Keratinocyte (primary cell): ENCODE measurements at regions not wholly inside any gene's neighbourhood (a gene's known extent, or its start where the extent isn't known, plus 50 kb on each side); places are given as distances from the start of the nearest gene placed in this dataset.

Source experiments
- DNase-seq: peaks from one replicate; pipeline ENCODE4 v3.0.0-alpha.2; 2011; ENCODE audit warnings: low read depth, missing footprints, low spot score
- FAIRE-seq: peaks from 2 replicates; lab custom pipeline; 2011; peaks lifted over from hg19 to GRCh38; lab: Jason Lieb, UNC
- H2AFZ ChIP-seq: 2 replicates; pipeline ENCODE4 v1.6.0; 2012; ENCODE audit warnings: low read length, control low read depth, inconsistent platforms; ENCODE audit not compliant: control insufficient read depth
- H3K27ac ChIP-seq: 2 replicates; pipeline ENCODE4 v1.5.1; 2011; ENCODE audit warnings: low read length; ENCODE audit not compliant: control insufficient read depth, insufficient read depth
- H3K27me3 ChIP-seq: 3 replicates; pipeline ENCODE4 v1.6.0; 2011; ENCODE audit warnings: low read length; ENCODE audit not compliant: control insufficient read depth, insufficient read depth; ENCODE audit errors: extremely low read depth
- H3K36me3 ChIP-seq, 2 experiments: 2 replicates in 1 of 2; 3 replicates in 1 of 2; pipeline ENCODE4 v1.5.1; 2011; ENCODE audit warnings: low read length in 2 of 2, mild to moderate bottlenecking in 1 of 2; ENCODE audit not compliant: control insufficient read depth in 2 of 2, insufficient read depth in 2 of 2; ENCODE audit errors: extremely low read depth in 1 of 2
- H3K4me1 ChIP-seq: 3 replicates; pipeline ENCODE4 v1.5.1; 2011; ENCODE audit warnings: low read length; ENCODE audit not compliant: control insufficient read depth, insufficient read depth; ENCODE audit errors: extremely low read depth
- H3K4me2 ChIP-seq: 3 replicates; pipeline ENCODE4 v1.6.0; 2011; ENCODE audit warnings: low read depth, low read length; ENCODE audit not compliant: control insufficient read depth, insufficient read depth; ENCODE audit errors: extremely low read depth
- H3K4me3 ChIP-seq, 3 experiments: fragments of 200-600 bp in 1 of 3; sonication (generic) in 1 of 3; 2 replicates in 2 of 3; 3 replicates in 1 of 3; pipeline ENCODE4 v1.5.1; 2011 to 2016; ENCODE audit warnings: low read length in 3 of 3, mild to moderate bottlenecking in 3 of 3, control low read depth in 2 of 3, inconsistent platforms in 1 of 3, low read depth in 1 of 3, mixed read lengths in 1 of 3, mixed run types in 1 of 3, moderate library complexity in 1 of 3; ENCODE audit not compliant: control insufficient read depth in 2 of 3, insufficient read depth in 2 of 3; ENCODE audit errors: extremely low read depth in 1 of 3
- H3K79me2 ChIP-seq: 2 replicates; pipeline ENCODE4 v1.6.0; 2012; ENCODE audit warnings: low read length; ENCODE audit not compliant: control insufficient read depth, insufficient read depth
- H3K9ac ChIP-seq: 3 replicates; pipeline ENCODE4 v1.6.0; 2011; ENCODE audit warnings: low read length; ENCODE audit not compliant: control insufficient read depth, insufficient read depth; ENCODE audit errors: extremely low read depth
- H3K9me1 ChIP-seq: 3 replicates; pipeline ENCODE4 v1.6.0; 2011; ENCODE audit warnings: low read length; ENCODE audit not compliant: control insufficient read depth, insufficient read depth; ENCODE audit errors: extremely low read depth
- H3K9me3 ChIP-seq: 2 replicates; pipeline ENCODE4 v1.5.1; 2012; ENCODE audit warnings: low read depth, low read length; ENCODE audit not compliant: control insufficient read depth
- H4K20me1 ChIP-seq: 3 replicates; pipeline ENCODE4 v1.6.0; 2011; ENCODE audit warnings: low read length; ENCODE audit not compliant: control insufficient read depth, insufficient read depth; ENCODE audit errors: extremely low read depth
- EZH2 ChIP-seq: IDR thresholded peaks from one replicate; pipeline ENCODE4 v1.6.1; 2012; ENCODE audit warnings: inconsistent platforms, mild to moderate bottlenecking, low read length, moderate library complexity
- dilution Hi-C: fragments of 300-500 bp; cut with MboI; formaldehyde crosslinking; loops from one replicate; pipeline ENCODE4 v1.7.0; 2020; ENCODE audit warnings: low sequenced_read_pairs; ENCODE audit not compliant: extremely low pct_ligation_motif_present
- TF ChIP-seq, protein P1 (sequence below), 3 experiments: IDR thresholded peaks in 1 of 3; conservative IDR thresholded peaks in 1 of 3; optimal IDR thresholded peaks in 1 of 3; 2 replicates in 2 of 3; 3 replicates in 1 of 3; pipeline versions ENCODE3 to v1.5.1; 2011; ENCODE audit warnings: low read length in 3 of 3, mild to moderate bottlenecking in 3 of 3, moderate library complexity in 2 of 3, control low read depth in 1 of 3, inconsistent platforms in 1 of 3; ENCODE audit not compliant: insufficient read depth in 2 of 3; ENCODE audit errors: extremely low read depth in 1 of 3

DNA sequence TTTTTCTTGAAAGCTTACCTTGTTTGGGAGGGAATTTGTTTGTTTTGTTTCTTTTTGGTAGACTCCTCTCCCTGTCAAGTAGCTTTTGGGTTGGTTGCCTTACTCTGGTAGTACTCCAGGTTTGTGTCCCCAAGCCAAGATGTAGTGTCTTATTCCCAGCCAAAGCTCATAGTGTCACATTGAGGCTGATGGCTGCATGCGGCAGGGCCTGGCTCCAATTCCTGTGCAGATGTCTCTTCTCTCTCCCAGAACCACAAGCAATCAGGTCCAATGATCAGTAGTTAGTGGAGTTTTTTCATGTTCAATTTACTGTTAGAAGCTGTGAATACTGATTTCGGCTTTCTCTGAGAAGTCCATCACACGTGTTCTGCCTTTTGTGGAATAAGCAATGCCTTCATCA is 221.1 kb upstream of the THBS1 start:
- no peak overlapping the region for H3K4me2 ChIP-seq
- no peaks in the 10 kb centered on the region for H4K20me1 ChIP-seq
- H3K9me3 ChIP-seq, result no peaks in the 10 kb centered on the region
- dilution Hi-C loops, result no loop called here
- H3K9me1 ChIP-seq, result no peaks in the 10 kb centered on the region
- H3K4me3 ChIP-seq, result no peak overlapping the region
- no peak for TF ChIP-seq EZH2
- TF ChIP-seq, protein P1, sequence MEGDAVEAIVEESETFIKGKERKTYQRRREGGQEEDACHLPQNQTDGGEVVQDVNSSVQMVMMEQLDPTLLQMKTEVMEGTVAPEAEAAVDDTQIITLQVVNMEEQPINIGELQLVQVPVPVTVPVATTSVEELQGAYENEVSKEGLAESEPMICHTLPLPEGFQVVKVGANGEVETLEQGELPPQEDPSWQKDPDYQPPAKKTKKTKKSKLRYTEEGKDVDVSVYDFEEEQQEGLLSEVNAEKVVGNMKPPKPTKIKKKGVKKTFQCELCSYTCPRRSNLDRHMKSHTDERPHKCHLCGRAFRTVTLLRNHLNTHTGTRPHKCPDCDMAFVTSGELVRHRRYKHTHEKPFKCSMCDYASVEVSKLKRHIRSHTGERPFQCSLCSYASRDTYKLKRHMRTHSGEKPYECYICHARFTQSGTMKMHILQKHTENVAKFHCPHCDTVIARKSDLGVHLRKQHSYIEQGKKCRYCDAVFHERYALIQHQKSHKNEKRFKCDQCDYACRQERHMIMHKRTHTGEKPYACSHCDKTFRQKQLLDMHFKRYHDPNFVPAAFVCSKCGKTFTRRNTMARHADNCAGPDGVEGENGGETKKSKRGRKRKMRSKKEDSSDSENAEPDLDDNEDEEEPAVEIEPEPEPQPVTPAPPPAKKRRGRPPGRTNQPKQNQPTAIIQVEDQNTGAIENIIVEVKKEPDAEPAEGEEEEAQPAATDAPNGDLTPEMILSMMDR (optimal IDR thresholded peaks at IDR 0.05 in 1 of 3, IDR thresholded peaks at IDR 0.05 in 1 of 3, conservative IDR thresholded peaks at IDR 0.05 in 1 of 3; ENCODE audit: extremely low read depth in 1 of 3, insufficient read depth in 2 of 3, low read length in 3 of 3), result no peak
- no peak overlapping the region for H3K9ac ChIP-seq
- peaks cover 20% of the 10 kb centered on the region for H3K4me1 ChIP-seq
- DNase-seq, result no peak
- H3K36me3 ChIP-seq, result no peaks in the 10 kb centered on the region
- no peak overlapping the region for H2AFZ ChIP-seq
- H3K27ac ChIP-seq, result no peak overlapping the region
- H3K27me3 ChIP-seq, result no peaks in the 10 kb centered on the region
- no peaks in the 10 kb centered on the region for H3K79me2 ChIP-seq
- FAIRE-seq, result no peak

DNA sequence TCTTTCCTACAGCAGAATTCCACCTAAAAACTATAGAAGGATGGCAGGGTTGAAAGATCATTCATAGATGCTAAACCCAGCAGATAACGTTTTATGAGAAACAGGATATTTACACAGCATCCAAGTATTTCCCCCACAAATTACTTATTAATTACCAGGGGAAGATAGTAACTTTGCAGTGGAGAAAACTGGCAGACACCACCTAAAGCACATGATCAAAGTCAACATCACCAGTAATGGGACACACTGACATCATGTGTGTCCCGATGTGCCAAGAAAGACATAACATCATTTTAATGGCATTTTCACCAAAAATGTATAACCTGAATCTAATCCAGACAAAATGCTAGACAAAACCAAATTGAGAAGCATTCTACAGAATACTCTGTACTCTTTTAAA is 220.4 kb upstream of the THBS1 start:
- FAIRE-seq (no peak), DNase-seq (no peak)
- H3K4me2 ChIP-seq, result no peak overlapping the region
- no peaks in the 10 kb centered on the region for H3K79me2 ChIP-seq
- H4K20me1 ChIP-seq, result no peaks in the 10 kb centered on the region
- H3K27ac ChIP-seq, result no peak overlapping the region
- H3K4me1 ChIP-seq, result peaks cover 20% of the 10 kb centered on the region
- no peaks in the 10 kb centered on the region for H3K36me3 ChIP-seq
- TF ChIP-seq, protein P1 (optimal IDR thresholded peaks at IDR 0.05 in 1 of 3, IDR thresholded peaks at IDR 0.05 in 1 of 3, conservative IDR thresholded peaks at IDR 0.05 in 1 of 3; ENCODE audit: extremely low read depth in 1 of 3, insufficient read depth in 2 of 3, low read length in 3 of 3), result no peak
- TF ChIP-seq EZH2, result no peak
- H3K9ac ChIP-seq, result no peak overlapping the region
- no peak overlapping the region for H2AFZ ChIP-seq
- no peaks in the 10 kb centered on the region for H3K9me3 ChIP-seq
- no peaks in the 10 kb centered on the region for H3K9me1 ChIP-seq
- dilution Hi-C loops, result no loop called here
- H3K4me3 ChIP-seq, result no peak overlapping the region
- H3K27me3 ChIP-seq, result no peaks in the 10 kb centered on the region
